Small intestine (tissue), 7 donors: ENCODE measurements at regions not wholly inside any gene's neighbourhood (a gene's known extent, or its start where the extent isn't known, plus 50 kb on each side); places are given as distances from the start of the nearest gene placed in this dataset.

Experiments used
- DNase-seq, 2 donors: peaks; one replicate each; pipeline versions ENCODE4 v3.0.0 to v3.0.0-alpha.2; 2013
- FAIRE-seq: peaks from 2 replicates; lab custom pipeline; 2012; peaks lifted over from hg19 to GRCh38; lab: Jason Lieb, UNC
- H3K27ac ChIP-seq, 3 donors: one replicate each; pipeline ENCODE4 v1.5.1; 2013; ENCODE audit warnings: low read length in 2 of 3, mild to moderate bottlenecking in 2 of 3, control low read depth in 1 of 3, inconsistent platforms in 1 of 3, low read depth in 1 of 3, moderate library complexity in 1 of 3
- H3K27me3 ChIP-seq, 3 donors: one replicate each; pipeline ENCODE4 v1.6.1; 2013; ENCODE audit warnings: low read length in 3 of 3, inconsistent platforms in 1 of 3; ENCODE audit not compliant: control insufficient read depth in 3 of 3, insufficient read depth in 3 of 3
- H3K36me3 ChIP-seq, 3 donors: one replicate each; pipeline ENCODE4 v1.6.1; 2013; ENCODE audit warnings: low read length in 3 of 3, inconsistent platforms in 1 of 3, low read depth in 1 of 3, mild to moderate bottlenecking in 1 of 3, moderate library complexity in 1 of 3; ENCODE audit not compliant: control insufficient read depth in 3 of 3, insufficient read depth in 2 of 3
- H3K4me1 ChIP-seq, 3 donors: one replicate each; pipeline ENCODE4 v1.6.1; 2013; ENCODE audit warnings: low read length in 2 of 3, inconsistent platforms in 1 of 3, low read depth in 1 of 3, mild to moderate bottlenecking in 1 of 3, moderate library complexity in 1 of 3; ENCODE audit not compliant: control insufficient read depth in 3 of 3, insufficient read depth in 2 of 3
- H3K4me3 ChIP-seq, 3 donors: one replicate each; pipeline ENCODE4 v1.5.1; 2013; ENCODE audit warnings: low read length in 3 of 3, control low read depth in 1 of 3, inconsistent platforms in 1 of 3, low read depth in 1 of 3, mild to moderate bottlenecking in 1 of 3, moderate library complexity in 1 of 3
- H3K9me3 ChIP-seq, 2 donors: one replicate each; pipeline ENCODE4 v1.6.1; 2013; ENCODE audit warnings: low read depth in 1 of 2, low read length in 1 of 2; ENCODE audit not compliant: control insufficient read depth in 2 of 2, insufficient read depth in 1 of 2
- WGBS, 3 donors: extraction: QIAGEN DNeasy Blood & Tissue Kit; methylation state at CpG; one replicate each; pipeline ENCODE4 v1.1.7; 2013; 5-methylcytosine and 5-hydroxymethylcytosine counted together
- donor health status: healthy with polysubstance abuse.
- donor health status: control.
- donor health status: control.
- donor health status: Bipolar disorder and iron deficiency.
- donor health status: healthy.

DNA sequence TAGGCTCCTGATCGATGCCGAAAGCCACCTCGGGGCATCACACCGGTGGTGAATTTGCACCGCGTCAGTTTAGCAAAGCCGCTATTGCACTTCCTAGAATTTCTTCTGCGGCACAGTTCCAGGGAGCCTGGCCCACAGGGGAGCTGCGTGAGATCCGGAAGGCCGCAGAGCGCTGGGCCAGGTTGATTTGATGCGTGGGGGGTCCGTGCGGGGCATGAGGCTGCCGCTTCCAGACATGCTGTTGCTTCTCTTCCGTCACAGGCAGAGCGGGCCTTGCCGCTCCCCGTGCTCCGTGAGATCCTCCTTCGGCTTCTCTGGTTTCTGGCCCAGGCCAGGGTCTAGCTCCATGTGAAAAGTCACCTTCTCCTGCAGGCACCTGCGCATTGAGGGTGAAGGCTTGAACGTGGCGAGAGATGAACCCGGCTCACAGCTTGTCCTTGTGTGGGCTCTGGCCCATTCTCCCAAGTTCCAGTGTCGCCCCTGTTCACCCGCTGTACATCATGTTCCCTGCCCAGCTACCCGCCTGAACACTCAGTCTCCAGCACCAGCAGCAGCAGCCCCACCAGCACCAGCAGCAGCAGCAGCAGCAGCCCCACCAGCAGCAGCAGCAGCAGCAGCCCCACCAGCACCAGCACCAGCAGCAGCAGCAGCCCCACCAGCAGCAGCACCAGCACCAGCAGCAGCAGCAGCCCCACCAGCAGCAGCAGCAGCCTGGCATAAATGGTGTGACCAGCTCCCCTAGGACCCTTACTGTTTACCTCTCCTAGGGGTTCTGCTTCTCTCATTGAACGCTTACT is 131.2 kb downstream of the TRIML1 start:
- WGBS, 3 donors = 93 to 95% (median 95%) methylated on average over 30 of the region's 30 CpGs
- Histone ChIP-seq H3K36me3 (no peaks in the 10 kb centered on the region), H3K27me3 (no peaks in the 10 kb centered on the region), H3K9me3 (no peaks in the 10 kb centered on the region), H3K4me1 (no peaks in the 10 kb centered on the region), H3K27ac (no peak overlapping the region), H3K4me3 (no peak overlapping the region)
- no peak for FAIRE-seq
- DNase-seq = no peak

DNA sequence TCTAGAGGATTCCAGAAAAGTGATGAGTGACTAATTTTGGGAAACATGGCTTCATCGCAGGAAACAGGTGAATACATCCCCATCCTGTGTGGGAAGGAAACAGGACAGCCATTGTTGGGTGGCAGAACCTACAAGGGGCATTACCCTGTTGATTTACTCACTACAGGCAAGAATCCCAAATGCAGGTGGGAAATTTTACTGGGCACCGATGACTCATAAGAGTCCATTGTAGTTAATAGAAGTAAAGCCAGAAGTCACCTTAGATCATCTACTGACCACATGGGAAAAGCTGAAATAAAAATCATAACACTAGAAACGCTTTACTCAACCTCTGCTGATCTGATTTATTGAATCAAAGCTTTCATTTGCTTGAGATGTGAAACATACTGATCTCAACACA is 136.4 kb downstream of the TRIML1 start:
- H3K4me3 ChIP-seq = no peak overlapping the region
- no peaks in the 10 kb centered on the region for H3K4me1 ChIP-seq
- WGBS, 3 donors = 77 to 88% (median 87%) methylated on average over 3 of the region's 3 CpGs
- H3K27me3 ChIP-seq = no peaks in the 10 kb centered on the region
- FAIRE-seq = no peak
- DNase-seq = no peak
- no peaks in the 10 kb centered on the region for H3K36me3 ChIP-seq
- no peak overlapping the region for H3K27ac ChIP-seq
- no peaks in the 10 kb centered on the region for H3K9me3 ChIP-seq

DNA sequence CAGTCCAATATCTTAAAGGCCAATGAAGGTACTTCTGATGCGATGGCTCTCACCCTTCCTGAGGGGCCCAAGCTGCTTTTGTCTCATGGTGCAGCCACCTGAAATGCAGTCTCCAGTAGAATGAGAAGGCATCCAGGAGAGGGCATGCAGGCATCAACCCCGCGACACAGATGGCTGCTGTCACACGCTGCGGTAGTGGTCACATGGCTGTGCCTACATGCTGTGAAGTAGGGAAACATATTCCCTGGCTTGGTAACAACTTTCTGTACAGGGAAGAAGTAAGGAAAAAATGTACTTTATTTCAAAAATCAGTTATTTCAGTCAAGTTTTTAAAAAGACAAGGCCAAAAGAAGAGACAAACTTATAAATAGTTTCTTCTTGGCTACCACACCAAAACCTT is 139.9 kb downstream of the TRIML1 start:
- Histone ChIP-seq H3K27ac (no peak overlapping the region), H3K27me3 (peaks cover 0 to 12% (median 6%) of the 10 kb centered on the region in 3 donors), H3K4me3 (no peak overlapping the region), H3K9me3 (no peaks in the 10 kb centered on the region), H3K4me1 (no peaks in the 10 kb centered on the region), H3K36me3 (no peaks in the 10 kb centered on the region)
- no peak for FAIRE-seq
- 89 to 96% (median 95%) methylated on average over 5 of the region's 5 CpGs for WGBS, 3 donors
- DNase-seq = no peak

DNA sequence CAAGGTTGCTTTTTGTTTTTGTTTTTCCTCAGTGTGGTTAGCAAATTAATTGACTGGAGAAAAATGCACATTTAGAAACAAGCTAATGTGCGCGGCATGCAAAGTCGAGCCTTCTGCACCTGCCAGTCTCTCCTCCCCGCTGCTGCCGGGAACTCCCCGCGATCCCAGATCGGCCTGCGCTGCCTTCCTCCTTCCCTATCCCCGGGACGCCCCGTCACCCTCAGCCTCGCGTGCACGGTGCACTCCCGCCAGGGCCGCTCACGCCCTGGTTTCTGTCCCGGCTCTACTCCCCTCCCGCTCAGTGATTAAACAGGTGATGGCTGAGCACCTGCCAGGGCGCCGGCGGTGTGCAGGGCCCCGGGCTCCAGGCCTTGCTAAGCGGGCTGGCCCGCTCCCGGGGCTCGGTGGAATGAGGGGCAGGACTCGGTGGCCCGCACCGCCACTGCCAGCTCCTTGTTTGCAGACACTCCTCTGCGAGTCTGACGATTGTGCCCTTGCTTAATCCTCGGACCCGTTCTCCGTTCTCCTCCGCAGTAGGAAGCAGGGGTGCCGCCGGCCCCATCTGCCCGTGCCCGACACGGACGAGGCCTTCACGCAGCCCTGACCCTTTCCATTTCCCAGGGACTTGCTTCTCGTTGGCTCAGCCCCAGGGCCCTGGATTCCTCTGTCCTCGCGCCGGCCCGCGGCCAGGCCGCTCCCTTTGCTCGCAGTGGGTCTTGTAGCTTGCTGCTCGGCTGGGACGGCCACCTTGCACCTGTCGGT is 143.4 kb downstream of the TRIML1 start:
- WGBS, 3 donors = 12 to 19% (median 15%) methylated on average over 53 to 55 of the region's 55 CpGs
- DNase-seq = peak; percentile 23 to 44

GRCh38 chr4:188287169-188287894 is 148.1 kb downstream of the TRIML1 start:
- FAIRE-seq = no peak
- 91 to 93% (median 93%) methylated on average over 11 of the region's 11 CpGs for WGBS, 3 donors

More for the DNA sequence above, 143.4 kb downstream of the TRIML1 start:
- FAIRE-seq = no peak
- Histone ChIP-seq H3K4me3 (peak overlapping the region in 1 of 3 donors; percentile 18), H3K27me3 (peaks cover 0 to 12% (median 6%) of the 10 kb centered on the region in 3 donors), H3K36me3 (no peaks in the 10 kb centered on the region), H3K27ac (no peak overlapping the region), H3K9me3 (no peaks in the 10 kb centered on the region), H3K4me1 (no peaks in the 10 kb centered on the region)

DNA sequence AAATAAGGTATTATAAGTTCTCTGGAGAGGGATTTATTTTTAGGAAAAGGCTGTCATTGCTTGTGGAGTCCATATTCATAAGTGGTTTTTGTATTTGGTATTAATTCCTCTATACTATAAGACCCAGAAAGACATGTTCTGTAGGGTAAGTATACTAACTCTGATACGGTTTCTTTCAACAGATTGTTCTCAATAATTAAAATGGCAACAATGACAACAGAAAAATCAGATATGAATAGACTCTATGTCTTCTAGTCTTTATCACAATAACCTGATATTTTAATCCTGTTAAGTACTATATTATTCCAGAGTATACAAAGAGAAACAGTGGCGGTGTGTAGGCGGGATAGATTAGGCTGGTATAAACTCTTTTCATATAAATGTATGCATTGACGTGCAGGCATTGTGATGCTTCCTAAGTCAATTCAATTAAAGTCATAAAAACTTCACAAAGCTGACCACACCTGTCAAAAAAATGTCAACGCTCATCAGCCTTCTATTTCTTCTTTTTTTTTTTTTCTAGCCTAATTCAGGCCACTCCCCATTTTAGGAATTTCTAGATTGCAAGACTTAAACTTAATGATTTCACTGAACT is 150.4 kb downstream of the TRIML1 start:
- Histone ChIP-seq H3K4me1 (no peaks in the 10 kb centered on the region), H3K36me3 (no peaks in the 10 kb centered on the region), H3K27me3 (no peaks in the 10 kb centered on the region), H3K4me3 (no peak overlapping the region), H3K27ac (no peak overlapping the region), H3K9me3 (peaks cover 0 to 4% of the 10 kb centered on the region in 2 donors)
- WGBS, 3 donors = 63 to 70% (median 64%) methylated on average over 5 of the region's 5 CpGs
- no peak for FAIRE-seq
- DNase-seq = no peak

More at GRCh38 chr4:188287169-188287894, 148.1 kb downstream of the TRIML1 start:
- Histone ChIP-seq H3K4me3 (no peak overlapping the region), H3K27me3 (peaks cover 0 to 8% (median 3%) of the 10 kb centered on the region in 3 donors), H3K9me3 (peaks cover 0 to 4% of the 10 kb centered on the region in 2 donors), H3K4me1 (no peaks in the 10 kb centered on the region), H3K36me3 (no peaks in the 10 kb centered on the region), H3K27ac (no peak overlapping the region)
- no peak for DNase-seq

DNA sequence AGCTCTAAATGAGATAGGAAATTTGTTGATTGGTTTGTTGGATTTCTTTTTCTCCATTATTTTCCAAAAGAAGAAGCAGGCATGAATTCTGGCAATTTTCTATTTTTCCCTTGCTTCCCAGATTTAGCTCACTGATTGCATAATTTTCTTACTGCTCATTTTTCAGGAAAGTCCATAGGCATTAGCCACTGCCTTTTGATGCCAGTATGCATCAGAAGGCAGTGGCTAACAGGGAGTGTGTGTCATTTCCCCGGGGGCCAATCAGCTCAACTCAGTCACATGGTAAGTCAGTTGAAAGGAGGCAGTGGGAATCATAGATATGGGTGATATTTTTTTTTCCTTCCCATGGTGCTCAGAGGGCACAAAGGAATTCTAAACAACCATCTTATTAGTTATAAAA is 156.7 kb downstream of the TRIML1 start:
- no peak for DNase-seq
- Histone ChIP-seq H3K27ac (no peak overlapping the region), H3K4me1 (no peaks in the 10 kb centered on the region), H3K4me3 (no peak overlapping the region), H3K9me3 (peaks cover 0 to 2% of the 10 kb centered on the region in 2 donors), H3K36me3 (no peaks in the 10 kb centered on the region), H3K27me3 (no peaks in the 10 kb centered on the region)
- 68 to 84% (median 72%) methylated on average over 1 of the region's 1 CpG for WGBS, 3 donors
- FAIRE-seq = no peak

DNA sequence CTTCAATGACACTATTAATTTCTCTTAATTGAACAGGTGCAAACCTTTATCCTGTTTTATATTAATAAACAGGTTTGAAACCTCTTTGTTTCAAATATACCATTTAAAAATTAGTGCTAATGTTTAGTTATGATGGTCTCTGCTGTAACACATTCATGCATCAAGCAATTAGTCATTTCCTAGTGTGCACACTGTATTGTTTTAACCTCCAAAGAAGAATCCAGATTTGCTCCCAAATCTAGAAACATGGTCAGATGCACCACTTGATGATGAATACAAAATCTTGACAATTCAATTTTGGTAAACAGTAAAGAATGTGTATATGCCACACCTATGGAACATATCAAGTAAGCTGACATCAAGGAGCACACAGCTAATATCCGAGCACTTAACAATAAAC is 157.1 kb downstream of the TRIML1 start:
- 35 to 64% (median 56%) methylated on average over 1 of the region's 1 CpG for WGBS, 3 donors
- no peaks in the 10 kb centered on the region for H3K27me3 ChIP-seq
- H3K4me3 ChIP-seq = no peak overlapping the region
- no peak overlapping the region for H3K27ac ChIP-seq
- FAIRE-seq = no peak
- DNase-seq = no peak
- H3K4me1 ChIP-seq = no peaks in the 10 kb centered on the region
- peaks cover 0 to 5% of the 10 kb centered on the region in 2 donors for H3K9me3 ChIP-seq
- H3K36me3 ChIP-seq = no peaks in the 10 kb centered on the region
